WTC11 (cell line): ENCODE measurements at regions not wholly inside any gene's neighbourhood (a gene's known extent, or its start where the extent isn't known, plus 50 kb on each side); places are given as distances from the start of the nearest gene placed in this dataset.

Experiments used
- ATAC-seq: fragments of 200-7000 bp; cut with Tn5 transposase; 2 replicates; pipeline ENCODE4 v1.10.0; 2021; ENCODE audit warnings: mild to moderate bottlenecking, moderate library complexity
- CTCF ChIA-PET: fragments of 300-600 bp; sonication (Branson Sonifier 250); formaldehyde crosslinking; loops from one replicate; lab custom pipeline; 2021; ENCODE audit warnings: antibody characterized with exemption; lab: Charles Lee
- POLR2A ChIA-PET: fragments of 350-600 bp; sonication (Branson Sonifier 250); formaldehyde crosslinking; loops from one replicate; lab custom pipeline; 2021; ENCODE audit warnings: antibody characterized with exemption; lab: Charles Lee
- DNase-seq: peaks from one replicate; pipeline ENCODE4 v3.0.0; 2021; ENCODE audit warnings: low spot score
- H3K27ac Mint-ChIP-seq: 2 replicates; pipeline ENCODE4 v1.8.0; 2021; ENCODE audit warnings: mixed read lengths
- H3K27me3 Mint-ChIP-seq: 2 replicates; pipeline ENCODE4 v1.8.0; 2021; ENCODE audit warnings: low read depth, mild to moderate bottlenecking, moderate library complexity, mixed read lengths
- H3K36me3 Mint-ChIP-seq: 2 replicates; pipeline ENCODE4 v1.8.0; 2021; ENCODE audit warnings: mixed read lengths
- H3K4me1 Mint-ChIP-seq: 2 replicates; pipeline ENCODE4 v1.8.0; 2022; ENCODE audit warnings: mixed read lengths
- H3K4me3 Mint-ChIP-seq: 2 replicates; pipeline ENCODE4 v1.8.0; 2021; ENCODE audit warnings: mild to moderate bottlenecking, moderate library complexity, mixed read lengths
- H3K9me3 Mint-ChIP-seq: 2 replicates; pipeline ENCODE4 v1.8.0; 2021; ENCODE audit warnings: mixed read lengths
- AFF4 ChIP-seq: sonication (generic); formaldehyde crosslinking; IDR thresholded peaks from 2 replicates; pipeline ENCODE4 v1.8.1; 2023; ENCODE audit warnings: mild to moderate bottlenecking, missing genetic modification reagents, borderline replicate concordance
- CBFB ChIP-seq: sonication (generic); formaldehyde crosslinking; IDR thresholded peaks from 2 replicates; pipeline ENCODE4 v1.8.1; 2022; ENCODE audit warnings: mild to moderate bottlenecking, low read depth, missing genetic modification reagents
- E2F4 ChIP-seq: sonication (generic); formaldehyde crosslinking; IDR thresholded peaks from 2 replicates; pipeline ENCODE4 v1.8.1; 2022; ENCODE audit warnings: low read depth, mild to moderate bottlenecking, moderate library complexity, missing genetic modification reagents, borderline replicate concordance
- EMX1 ChIP-seq: fragments of 250-450 bp; sonication (Bioruptor Pico); IDR thresholded peaks from 2 replicates; pipeline ENCODE4 v1.8.0; 2021; ENCODE audit warnings: mild to moderate bottlenecking
- GRHL2 ChIP-seq: fragments of 250-450 bp; sonication (Bioruptor Pico); IDR thresholded peaks from 2 replicates; pipeline ENCODE4 v1.8.0; 2022; ENCODE audit warnings: mild to moderate bottlenecking, moderate library complexity; ENCODE audit not compliant: insufficient replicate concordance, severe bottlenecking
- KAT7 ChIP-seq: sonication (generic); formaldehyde crosslinking; IDR thresholded peaks from 2 replicates; pipeline ENCODE4 v1.8.1; 2023; ENCODE audit warnings: missing genetic modification reagents, mild to moderate bottlenecking, borderline replicate concordance
- MLX ChIP-seq: sonication (generic); formaldehyde crosslinking; IDR thresholded peaks from 2 replicates; pipeline ENCODE4 v1.8.1; 2023; ENCODE audit warnings: mild to moderate bottlenecking, missing genetic modification reagents, moderate library complexity
- MYBL2 ChIP-seq: sonication (generic); formaldehyde crosslinking; IDR thresholded peaks from 2 replicates; pipeline ENCODE4 v1.8.1; 2023; ENCODE audit warnings: mild to moderate bottlenecking, moderate library complexity, missing genetic modification reagents
- NR2C2 ChIP-seq: sonication (generic); formaldehyde crosslinking; IDR thresholded peaks from 2 replicates; pipeline ENCODE4 v1.8.0; 2022; ENCODE audit warnings: mild to moderate bottlenecking, missing genetic modification reagents
- NR3C1 ChIP-seq: sonication (generic); formaldehyde crosslinking; conservative IDR thresholded peaks from 2 replicates; pipeline ENCODE4 v1.8.1; 2023; ENCODE audit warnings: low read depth, mild to moderate bottlenecking, missing genetic modification reagents
- RELA ChIP-seq: sonication (generic); formaldehyde crosslinking; IDR thresholded peaks from 2 replicates; pipeline ENCODE4 v1.8.1; 2022; ENCODE audit warnings: missing genetic modification reagents, mild to moderate bottlenecking, borderline replicate concordance
- RORB ChIP-seq: fragments of 250-450 bp; sonication (Bioruptor Pico); IDR thresholded peaks from 2 replicates; pipeline ENCODE4 v1.9.0; 2021; ENCODE audit warnings: mild to moderate bottlenecking
- ZNF121 ChIP-seq: sonication (generic); formaldehyde crosslinking; IDR thresholded peaks from 2 replicates; pipeline ENCODE4 v1.8.0; 2023; ENCODE audit warnings: missing genetic modification reagents
- ZNF219 ChIP-seq: sonication (generic); formaldehyde crosslinking; IDR thresholded peaks from 2 replicates; pipeline ENCODE4 v1.8.0; 2023; ENCODE audit warnings: missing genetic modification reagents, mild to moderate bottlenecking, borderline replicate concordance
- ZNF423 ChIP-seq: fragments of 250-450 bp; sonication (Bioruptor Pico); IDR thresholded peaks from 2 replicates; pipeline ENCODE4 v2.1.2; 2022; ENCODE audit warnings: mild to moderate bottlenecking, moderate library complexity
- TF ChIP-seq, protein P1 (sequence below): sonication (generic); formaldehyde crosslinking; conservative IDR thresholded peaks from 2 replicates; pipeline ENCODE4 v1.8.1; 2023; ENCODE audit warnings: mild to moderate bottlenecking, low read depth, missing genetic modification reagents, moderate library complexity
- TF ChIP-seq, protein P2 (sequence below): sonication (generic); formaldehyde crosslinking; IDR thresholded peaks from 2 replicates; pipeline ENCODE4 v1.8.0; 2022; ENCODE audit warnings: mild to moderate bottlenecking, missing genetic modification reagents
- TF ChIP-seq, protein P3 (sequence below): sonication (generic); formaldehyde crosslinking; IDR thresholded peaks from 2 replicates; pipeline ENCODE4 v1.8.0; 2023; ENCODE audit warnings: missing genetic modification reagents
- TF ChIP-seq, protein P4 (sequence below): sonication (generic); formaldehyde crosslinking; IDR thresholded peaks from 2 replicates; pipeline ENCODE4 v1.8.0; 2022; ENCODE audit warnings: mild to moderate bottlenecking, missing genetic modification reagents

GRCh38 chr2:238568455-238569440 lies 142.0 kb downstream of the ASB1 start:
- CTCF ChIA-PET = interaction anchor here (1.7 kb wide), 1 partner anchor 55 kb away, joined by 5 read pairs; no protein-coding TSS in a partner anchor
- no peaks in the 10 kb centered on the region for H3K36me3 Mint-ChIP-seq
- no peak for ATAC-seq
- no peak for DNase-seq
- POLR2A ChIA-PET = interaction anchor here (0.6 kb wide), 2 partner anchors 33 to 933 kb away, joined by 4 to 5 read pairs; no protein-coding TSS in a partner anchor
- H3K27ac Mint-ChIP-seq = no peak overlapping the region
- no peak for TF ChIP-seq ZNF121 (CRISPR knock-in tag)
- TF ChIP-seq KAT7 (CRISPR knock-in tag) = no peak
- no peak for TF ChIP-seq ZNF219 (CRISPR knock-in tag)
- no peak for TF ChIP-seq RELA (CRISPR knock-in tag)
- TF ChIP-seq MYBL2 (CRISPR knock-in tag) = no peak
- TF ChIP-seq, protein P1, sequence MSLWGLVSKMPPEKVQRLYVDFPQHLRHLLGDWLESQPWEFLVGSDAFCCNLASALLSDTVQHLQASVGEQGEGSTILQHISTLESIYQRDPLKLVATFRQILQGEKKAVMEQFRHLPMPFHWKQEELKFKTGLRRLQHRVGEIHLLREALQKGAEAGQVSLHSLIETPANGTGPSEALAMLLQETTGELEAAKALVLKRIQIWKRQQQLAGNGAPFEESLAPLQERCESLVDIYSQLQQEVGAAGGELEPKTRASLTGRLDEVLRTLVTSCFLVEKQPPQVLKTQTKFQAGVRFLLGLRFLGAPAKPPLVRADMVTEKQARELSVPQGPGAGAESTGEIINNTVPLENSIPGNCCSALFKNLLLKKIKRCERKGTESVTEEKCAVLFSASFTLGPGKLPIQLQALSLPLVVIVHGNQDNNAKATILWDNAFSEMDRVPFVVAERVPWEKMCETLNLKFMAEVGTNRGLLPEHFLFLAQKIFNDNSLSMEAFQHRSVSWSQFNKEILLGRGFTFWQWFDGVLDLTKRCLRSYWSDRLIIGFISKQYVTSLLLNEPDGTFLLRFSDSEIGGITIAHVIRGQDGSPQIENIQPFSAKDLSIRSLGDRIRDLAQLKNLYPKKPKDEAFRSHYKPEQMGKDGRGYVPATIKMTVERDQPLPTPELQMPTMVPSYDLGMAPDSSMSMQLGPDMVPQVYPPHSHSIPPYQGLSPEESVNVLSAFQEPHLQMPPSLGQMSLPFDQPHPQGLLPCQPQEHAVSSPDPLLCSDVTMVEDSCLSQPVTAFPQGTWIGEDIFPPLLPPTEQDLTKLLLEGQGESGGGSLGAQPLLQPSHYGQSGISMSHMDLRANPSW = no peak
- TF ChIP-seq MLX (CRISPR knock-in tag) = no peak
- no peak for TF ChIP-seq NR3C1 (CRISPR knock-in tag)
- TF ChIP-seq RORB (CRISPR knock-in tag) = no peak
- TF ChIP-seq, protein P2, sequence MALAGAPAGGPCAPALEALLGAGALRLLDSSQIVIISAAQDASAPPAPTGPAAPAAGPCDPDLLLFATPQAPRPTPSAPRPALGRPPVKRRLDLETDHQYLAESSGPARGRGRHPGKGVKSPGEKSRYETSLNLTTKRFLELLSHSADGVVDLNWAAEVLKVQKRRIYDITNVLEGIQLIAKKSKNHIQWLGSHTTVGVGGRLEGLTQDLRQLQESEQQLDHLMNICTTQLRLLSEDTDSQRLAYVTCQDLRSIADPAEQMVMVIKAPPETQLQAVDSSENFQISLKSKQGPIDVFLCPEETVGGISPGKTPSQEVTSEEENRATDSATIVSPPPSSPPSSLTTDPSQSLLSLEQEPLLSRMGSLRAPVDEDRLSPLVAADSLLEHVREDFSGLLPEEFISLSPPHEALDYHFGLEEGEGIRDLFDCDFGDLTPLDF (CRISPR knock-in tag) = no peak
- TF ChIP-seq GRHL2 = no peak
- TF ChIP-seq, protein P3, sequence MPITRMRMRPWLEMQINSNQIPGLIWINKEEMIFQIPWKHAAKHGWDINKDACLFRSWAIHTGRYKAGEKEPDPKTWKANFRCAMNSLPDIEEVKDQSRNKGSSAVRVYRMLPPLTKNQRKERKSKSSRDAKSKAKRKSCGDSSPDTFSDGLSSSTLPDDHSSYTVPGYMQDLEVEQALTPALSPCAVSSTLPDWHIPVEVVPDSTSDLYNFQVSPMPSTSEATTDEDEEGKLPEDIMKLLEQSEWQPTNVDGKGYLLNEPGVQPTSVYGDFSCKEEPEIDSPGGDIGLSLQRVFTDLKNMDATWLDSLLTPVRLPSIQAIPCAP = no peak
- TF ChIP-seq NR2C2 (CRISPR knock-in tag) = no peak
- no peak for TF ChIP-seq ZNF423 (CRISPR knock-in tag)
- TF ChIP-seq, protein P4, sequence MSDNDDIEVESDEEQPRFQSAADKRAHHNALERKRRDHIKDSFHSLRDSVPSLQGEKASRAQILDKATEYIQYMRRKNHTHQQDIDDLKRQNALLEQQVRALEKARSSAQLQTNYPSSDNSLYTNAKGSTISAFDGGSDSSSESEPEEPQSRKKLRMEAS (CRISPR knock-in tag) = no peak
- H3K4me3 Mint-ChIP-seq = no peak overlapping the region
- H3K27me3 Mint-ChIP-seq = no peaks in the 10 kb centered on the region
- no peaks in the 10 kb centered on the region for H3K4me1 Mint-ChIP-seq
- H3K9me3 Mint-ChIP-seq = peaks cover 4% of the 10 kb centered on the region; the same call in 1 of the 2 replicates

- ATAC-seq = no peak
- no peak overlapping the region for H3K4me3 Mint-ChIP-seq
- H3K4me1 Mint-ChIP-seq = no peaks in the 10 kb centered on the region
- peaks cover 4% of the 10 kb centered on the region; the same call in 1 of the 2 replicates for H3K9me3 Mint-ChIP-seq
- CTCF ChIA-PET = interaction anchor here (1.6 kb wide), 1 partner anchor 56 kb away, joined by 5 read pairs; no protein-coding TSS in a partner anchor
- no peak overlapping the region for H3K27ac Mint-ChIP-seq
- DNase-seq = no peak
- H3K36me3 Mint-ChIP-seq = no peaks in the 10 kb centered on the region
- POLR2A ChIA-PET = interaction anchor here (0.6 kb wide), 1 partner anchor 934 kb away, joined by 5 read pairs; no protein-coding TSS in a partner anchor
- H3K27me3 Mint-ChIP-seq = no peaks in the 10 kb centered on the region
- TF ChIP-seq CBFB (no peak), E2F4 (CRISPR knock-in tag) (no peak), AFF4 (CRISPR knock-in tag) (no peak), EMX1 (no peak)
- TF ChIP-seq, protein P3 = no peak
Observed at GRCh38 chr2:238569507-238570195, 142.9 kb downstream of the ASB1 start.
